ENCODE measurements at regions not wholly inside any gene's neighbourhood (a gene's known extent, or its start where the extent isn't known, plus 50 kb on each side); places are given as distances from the start of the nearest gene placed in this dataset.

GRCh38 chr7:55623617-55624016 lies 51.3 kb upstream of the VOPP1 start:
- no peak for DNase-seq (ENCODE audit: low spot score in 2 of 2)
- Histone ChIP-seq H3K27me3 (no peaks in the 10 kb centered on the region), H3K4me3 (no peak overlapping the region), H3K4me1 (no peaks in the 10 kb centered on the region), H3K27ac (no peak overlapping the region), H3K9me3 (no peaks in the 10 kb centered on the region), H3K36me3 (no peaks in the 10 kb centered on the region)
- 93% methylated on average over 7 of the region's 8 CpGs for WGBS
- no peak for TF ChIP-seq EP300 (IDR thresholded peaks at IDR 0.05)
- TF ChIP-seq, protein P1, sequence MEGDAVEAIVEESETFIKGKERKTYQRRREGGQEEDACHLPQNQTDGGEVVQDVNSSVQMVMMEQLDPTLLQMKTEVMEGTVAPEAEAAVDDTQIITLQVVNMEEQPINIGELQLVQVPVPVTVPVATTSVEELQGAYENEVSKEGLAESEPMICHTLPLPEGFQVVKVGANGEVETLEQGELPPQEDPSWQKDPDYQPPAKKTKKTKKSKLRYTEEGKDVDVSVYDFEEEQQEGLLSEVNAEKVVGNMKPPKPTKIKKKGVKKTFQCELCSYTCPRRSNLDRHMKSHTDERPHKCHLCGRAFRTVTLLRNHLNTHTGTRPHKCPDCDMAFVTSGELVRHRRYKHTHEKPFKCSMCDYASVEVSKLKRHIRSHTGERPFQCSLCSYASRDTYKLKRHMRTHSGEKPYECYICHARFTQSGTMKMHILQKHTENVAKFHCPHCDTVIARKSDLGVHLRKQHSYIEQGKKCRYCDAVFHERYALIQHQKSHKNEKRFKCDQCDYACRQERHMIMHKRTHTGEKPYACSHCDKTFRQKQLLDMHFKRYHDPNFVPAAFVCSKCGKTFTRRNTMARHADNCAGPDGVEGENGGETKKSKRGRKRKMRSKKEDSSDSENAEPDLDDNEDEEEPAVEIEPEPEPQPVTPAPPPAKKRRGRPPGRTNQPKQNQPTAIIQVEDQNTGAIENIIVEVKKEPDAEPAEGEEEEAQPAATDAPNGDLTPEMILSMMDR (IDR thresholded peaks at IDR 0.05) = no peak
- TF ChIP-seq POLR2A (IDR thresholded peaks at IDR 0.05) = no peak
- TF ChIP-seq POLR2AphosphoS5 (IDR thresholded peaks at IDR 0.05) = no peak

GRCh38 chr7:55622241-55622640 lies 49.9 kb upstream of the VOPP1 start:
- no peaks in the 10 kb centered on the region for H3K9me3 ChIP-seq
- no peak overlapping the region for H3K4me3 ChIP-seq
- no peak overlapping the region for H3K27ac ChIP-seq
- H3K27me3 ChIP-seq = peaks cover 3% of the 10 kb centered on the region
- no peak for DNase-seq (ENCODE audit: low spot score in 2 of 2)
- no peaks in the 10 kb centered on the region for H3K36me3 ChIP-seq
- TF ChIP-seq POLR2A (IDR thresholded peaks at IDR 0.05) = no peak
- TF ChIP-seq POLR2AphosphoS5 (IDR thresholded peaks at IDR 0.05) = no peak
- no peak for TF ChIP-seq EP300 (IDR thresholded peaks at IDR 0.05)
- TF ChIP-seq, protein P1 (IDR thresholded peaks at IDR 0.05) = no peak
- no peaks in the 10 kb centered on the region for H3K4me1 ChIP-seq
- WGBS = 83% methylated on average over 5 of the region's 5 CpGs

Measured in suprapubic skin (tissue), 4 donors.